Endothelial cell of umbilical vein (primary cell): ENCODE measurements at regions not wholly inside any gene's neighbourhood (a gene's known extent, or its start where the extent isn't known, plus 50 kb on each side); places are given as distances from the start of the nearest gene placed in this dataset.

ENCODE experiments used
- BruUV-seq: library from RNA; stranded (reverse); fragments of 400-500 nt; replicated peaks from 2 replicates; lab custom pipeline; 2021; lab: Mats Ljungman, UMichigan
- CTCF ChIA-PET: fragments of 300-600, 350-600 bp; sonication (Branson Sonifier 250); formaldehyde crosslinking; loops from one replicate; lab custom pipeline; 2021; ENCODE audit warnings: antibody characterized with exemption, inconsistent platforms; lab: Charles Lee
- POLR2A ChIA-PET: fragments of 300-600, 350-600 bp; sonication (Branson Sonifier 250); formaldehyde crosslinking; loops from one replicate; lab custom pipeline; 2021; ENCODE audit warnings: antibody characterized with exemption, inconsistent platforms; lab: Charles Lee
- DNase-seq: peaks from one replicate; pipeline ENCODE4 v3.0.0-alpha.2; 2011; ENCODE audit warnings: low read depth, low spot score
- FAIRE-seq: peaks from 2 replicates; lab custom pipeline; 2011; peaks lifted over from hg19 to GRCh38; lab: Jason Lieb, UNC
- H2AFZ ChIP-seq: 2 replicates; pipeline ENCODE4 v1.6.0; 2012; ENCODE audit warnings: low read depth, low read length, control low read depth, inconsistent platforms
- H3K27ac ChIP-seq: 2 replicates; pipeline ENCODE4 v1.5.1; 2011; ENCODE audit warnings: low read depth, mild to moderate bottlenecking, control low read depth, low read length, moderate library complexity; ENCODE audit not compliant: insufficient read depth
- H3K27me3 ChIP-seq, 2 experiments: 2 replicates each; pipeline versions ENCODE4 v1.6.0 to v1.6.1; 2011; ENCODE audit warnings: low read length in 2 of 2, mixed read lengths in 1 of 2; ENCODE audit not compliant: control insufficient read depth in 2 of 2, insufficient read depth in 2 of 2
- H3K36me3 ChIP-seq, 2 experiments: 2 replicates in 1 of 2; 3 replicates in 1 of 2; pipeline ENCODE4 v1.5.1; 2011; ENCODE audit warnings: low read length in 2 of 2, mild to moderate bottlenecking in 1 of 2, moderate library complexity in 1 of 2; ENCODE audit not compliant: control insufficient read depth in 2 of 2, insufficient read depth in 2 of 2; ENCODE audit errors: extremely low read depth in 1 of 2
- H3K4me1 ChIP-seq: 3 replicates; pipeline ENCODE4 v1.5.1; 2011; ENCODE audit warnings: mild to moderate bottlenecking, low read length; ENCODE audit not compliant: control insufficient read depth, insufficient read depth; ENCODE audit errors: extremely low read depth
- H3K4me2 ChIP-seq: 2 replicates; pipeline ENCODE4 v1.6.1; 2011; ENCODE audit warnings: low read length, control low read depth, mixed read lengths; ENCODE audit not compliant: insufficient read depth
- H3K4me3 ChIP-seq, 3 experiments: fragments of 200-600 bp in 1 of 3; sonication (generic), shearing (Covaris generic) in 1 of 3; replicated peaks in 1 of 3; 2 replicates each; pipeline ENCODE4 v1.5.1; 2011 to 2016; ENCODE audit warnings: control low read depth in 3 of 3, low read length in 3 of 3, mild to moderate bottlenecking in 2 of 3, inconsistent platforms in 1 of 3, low read depth in 1 of 3, moderate library complexity in 1 of 3; ENCODE audit not compliant: insufficient read depth in 1 of 3
- H3K79me2 ChIP-seq: 2 replicates; pipeline ENCODE4 v1.6.0; 2012; ENCODE audit warnings: low read length, inconsistent platforms; ENCODE audit not compliant: control insufficient read depth, insufficient read depth
- H3K9ac ChIP-seq: replicated peaks from 2 replicates; pipeline ENCODE3; 2011; ENCODE audit warnings: low read length, control low read depth; ENCODE audit not compliant: insufficient read depth; ENCODE audit errors: extremely low read depth
- H3K9me1 ChIP-seq: replicated peaks from 3 replicates; pipeline ENCODE4 v1.6.0; 2011; ENCODE audit warnings: mild to moderate bottlenecking, low read length; ENCODE audit not compliant: control insufficient read depth, insufficient read depth; ENCODE audit errors: extremely low read depth
- H3K9me3 ChIP-seq: replicated peaks from 2 replicates; pipeline ENCODE4 v1.5.1; 2012; ENCODE audit warnings: low read length, inconsistent platforms; ENCODE audit not compliant: control insufficient read depth, insufficient read depth
- H4K20me1 ChIP-seq: replicated peaks from 2 replicates; pipeline ENCODE3; 2011; ENCODE audit warnings: mild to moderate bottlenecking, low read length; ENCODE audit not compliant: control insufficient read depth, insufficient read depth; ENCODE audit errors: extremely low read depth
- CTCF ChIP-seq, 2 donors: IDR thresholded peaks; 1 replicate in 1 of 2; 2 replicates in 1 of 2; pipeline ENCODE4 v1.5.1; 2011; ENCODE audit warnings: low read length in 2 of 2, mild to moderate bottlenecking in 2 of 2, moderate library complexity in 2 of 2, control low read depth in 1 of 2, inconsistent platforms in 1 of 2, low read depth in 1 of 2; ENCODE audit not compliant: insufficient read depth in 1 of 2; ENCODE audit errors: extremely low read depth in 1 of 2
- FOS ChIP-seq: IDR thresholded peaks from 2 replicates; pipeline ENCODE4 v1.6.1; 2011; ENCODE audit warnings: mild to moderate bottlenecking, low read length, moderate library complexity, borderline replicate concordance; ENCODE audit not compliant: insufficient read depth
- GATA2 ChIP-seq: IDR thresholded peaks from 2 replicates; pipeline ENCODE4 v1.7.0; 2011; ENCODE audit warnings: low read depth, mild to moderate bottlenecking, moderate library complexity, mixed read lengths, low read length; ENCODE audit not compliant: insufficient read length, insufficient read depth
- JUN ChIP-seq: IDR thresholded peaks from 2 replicates; pipeline ENCODE4 v1.6.1; 2011; ENCODE audit warnings: borderline replicate concordance, low read depth; ENCODE audit not compliant: insufficient read length, insufficient read depth
- MYC ChIP-seq: IDR thresholded peaks from one replicate; pipeline ENCODE4 v1.6.1; 2011; ENCODE audit warnings: mild to moderate bottlenecking, low read depth, low read length
- POLR2A ChIP-seq: IDR thresholded peaks from 2 replicates; pipeline ENCODE4 v1.6.1; 2012; ENCODE audit warnings: low read depth, mild to moderate bottlenecking, control low read depth, low read length
- POLR2AphosphoS5 ChIP-seq: IDR thresholded peaks from 2 replicates; pipeline ENCODE4 v1.6.1; 2012; ENCODE audit warnings: low read depth, mild to moderate bottlenecking, control low read depth, low read length, moderate library complexity; ENCODE audit not compliant: insufficient read depth
- dilution Hi-C: fragments of 300-500 bp; cut with MboI; formaldehyde crosslinking; loops from one replicate; pipeline ENCODE4 v1.15.0; 2019; ENCODE audit warnings: low sequenced_read_pairs; ENCODE audit not compliant: extremely low pct_ligation_motif_present
- intact Hi-C: fragments of 100-400 bp; cut with micrococcal nuclease; formaldehyde crosslinking; loops from one replicate; pipeline ENCODE4 v1.10.0; 2022
- TF ChIP-seq, protein P1 (sequence below): IDR thresholded peaks from 2 replicates; pipeline ENCODE4 v1.6.1; 2011; ENCODE audit not compliant: insufficient read depth, insufficient read length

- no peak for TF ChIP-seq POLR2A
- Histone ChIP-seq H3K36me3 (no peaks in the 10 kb centered on the region), H3K9ac (no peak overlapping the region), H3K9me3 (no peaks in the 10 kb centered on the region), H3K4me1 (no peaks in the 10 kb centered on the region), H3K9me1 (no peaks in the 10 kb centered on the region), H3K27ac (no peak overlapping the region), H3K4me2 (no peak overlapping the region), H3K4me3 (no peak overlapping the region), H3K79me2 (no peaks in the 10 kb centered on the region), H2AFZ (no peak overlapping the region), H3K27me3 (no peaks in the 10 kb centered on the region), H4K20me1 (no peaks in the 10 kb centered on the region)
- DNase-seq (no peak), FAIRE-seq (no peak)
- intact Hi-C loops (no loop called here), dilution Hi-C loops (no loop called here)
- ChIA-PET POLR2A (no interaction called here), CTCF (no interaction called here)
- no TSS peak for BruUV-seq
Measured at GRCh38 chr1:63027176-63027575, 243.2 kb downstream of the ATG4C start.

DNA sequence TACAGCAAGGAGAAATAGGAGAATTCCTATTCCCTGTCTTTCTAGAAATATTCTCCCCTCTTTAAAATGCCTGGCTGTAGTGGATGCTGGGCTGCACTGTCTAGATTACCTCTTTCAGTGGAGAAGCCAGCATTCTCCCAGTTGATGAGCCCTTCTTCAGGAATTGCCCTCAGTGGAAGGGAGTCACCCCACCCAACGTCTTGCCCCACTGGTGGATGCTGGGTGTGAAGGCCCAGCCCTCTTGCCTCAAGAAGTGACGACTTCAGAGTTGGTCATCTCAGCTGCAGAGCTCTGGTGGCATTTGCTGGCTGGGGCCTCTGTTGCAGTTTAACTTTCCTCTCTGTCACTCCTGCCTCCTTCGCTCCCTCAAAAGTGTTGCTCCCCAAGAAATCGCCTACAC lies 248.2 kb downstream of the ATG4C start:
- CTCF ChIA-PET = no interaction called here
- no peak for FAIRE-seq
- BruUV-seq = no TSS peak

More for the DNA sequence above, 248.2 kb downstream of the ATG4C start:
- dilution Hi-C loops = no loop called here
- Histone ChIP-seq H2AFZ (no peak overlapping the region), H3K27ac (no peak overlapping the region), H3K9ac (no peak overlapping the region), H3K4me3 (no peak overlapping the region), H3K4me1 (no peaks in the 10 kb centered on the region), H3K27me3 (no peaks in the 10 kb centered on the region), H4K20me1 (no peaks in the 10 kb centered on the region), H3K9me1 (no peaks in the 10 kb centered on the region), H3K36me3 (no peaks in the 10 kb centered on the region), H3K9me3 (no peaks in the 10 kb centered on the region), H3K79me2 (no peaks in the 10 kb centered on the region), H3K4me2 (no peak overlapping the region)
- POLR2A ChIA-PET = no interaction called here
- intact Hi-C loops = no loop called here
- TF ChIP-seq POLR2A = no peak
- TF ChIP-seq, protein P1, sequence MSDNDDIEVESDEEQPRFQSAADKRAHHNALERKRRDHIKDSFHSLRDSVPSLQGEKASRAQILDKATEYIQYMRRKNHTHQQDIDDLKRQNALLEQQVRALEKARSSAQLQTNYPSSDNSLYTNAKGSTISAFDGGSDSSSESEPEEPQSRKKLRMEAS = no peak
- TF ChIP-seq FOS = no peak
- TF ChIP-seq GATA2 = no peak
- TF ChIP-seq JUN = no peak
- TF ChIP-seq CTCF (IDR thresholded peaks at IDR 0.05; ENCODE audit: extremely low read depth in 1 of 2, insufficient read depth in 1 of 2, low read depth in 1 of 2, low read length in 2 of 2) = no peak
- TF ChIP-seq POLR2AphosphoS5 = no peak
- TF ChIP-seq MYC = no peak
- DNase-seq = no peak
